ENCODE measurements at regions not wholly inside any gene's neighbourhood (a gene's known extent, or its start where the extent isn't known, plus 50 kb on each side); places are given as distances from the start of the nearest gene placed in this dataset.

GRCh38 chr5:174850565-174851169, 126.3 kb downstream of the MSX2 start:
- Histone ChIP-seq H3K4me3 (ENCODE audit: low read depth, low read length, poor library complexity, severe bottlenecking) (no peak overlapping the region), H3K79me2 (ENCODE audit: insufficient read depth, low read depth, low read length) (no peaks in the 10 kb centered on the region), H4K20me1 (ENCODE audit: insufficient read depth, low read length) (no peaks in the 10 kb centered on the region), H3K4me1 (ENCODE audit: insufficient read depth, low read length, poor library complexity, severe bottlenecking) (no peaks in the 10 kb centered on the region), H3K27ac (ENCODE audit: low read depth, low read length, poor library complexity, severe bottlenecking) (no peak overlapping the region), H3K36me3 (ENCODE audit: insufficient read depth, low read length) (no peaks in the 10 kb centered on the region), H3K4me2 (ENCODE audit: low read length) (no peak overlapping the region), H3K9me2 (ENCODE audit: insufficient read depth, low read length) (no peaks in the 10 kb centered on the region), H3K9me3 (ENCODE audit: low read length) (no peaks in the 10 kb centered on the region), H2AFZ (ENCODE audit: low read length) (no peak overlapping the region)
- TF ChIP-seq EZH2phosphoT487 (IDR thresholded peaks at IDR 0.05; ENCODE audit: borderline replicate concordance, low read depth, low read length) (no peak), CTCF (conservative IDR thresholded peaks at IDR 0.05; ENCODE audit: low read length) (no peak)
- ChIA-PET POLR2A (interaction anchor here (0.7 kb wide), 1 partner anchor 73 kb away, joined by 3 read pairs; no protein-coding TSS in a partner anchor), CTCF (ENCODE audit: unreplicated experiment) (no interaction called here)
- intact Hi-C loops (cut with micrococcal nuclease; ENCODE audit: unreplicated experiment) = no loop called here
- no peak for DNase-seq (ENCODE audit: low spot score)
- BruUV-seq (replicated peaks) = no TSS peak

DNA sequence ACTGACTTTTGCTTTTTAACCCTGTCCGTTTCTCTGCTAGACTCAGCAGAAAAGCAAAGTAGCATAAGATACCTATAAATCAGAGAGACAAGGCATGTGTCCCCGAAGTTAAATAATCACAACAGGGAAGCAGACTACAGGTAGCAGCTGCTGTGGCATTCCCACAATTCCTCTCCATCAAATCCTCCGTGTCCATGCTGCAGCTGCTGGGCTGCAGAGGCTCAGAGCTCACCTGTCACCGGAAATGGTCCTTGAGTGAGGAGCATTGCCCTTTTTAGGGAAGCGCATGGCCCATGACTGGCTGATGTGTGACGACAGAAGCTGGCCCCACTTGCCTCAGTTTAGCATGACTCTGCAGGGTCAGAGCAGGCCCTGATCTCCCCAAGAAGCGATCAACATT, 125.0 kb downstream of the MSX2 start:
- no TSS peak for BruUV-seq (replicated peaks)
- intact Hi-C loops (cut with micrococcal nuclease; ENCODE audit: unreplicated experiment) = no loop called here
- Histone ChIP-seq H4K20me1 (ENCODE audit: insufficient read depth, low read length) (no peaks in the 10 kb centered on the region), H2AFZ (ENCODE audit: low read length) (no peak overlapping the region), H3K9me2 (ENCODE audit: insufficient read depth, low read length) (no peaks in the 10 kb centered on the region), H3K4me2 (ENCODE audit: low read length) (no peak overlapping the region), H3K79me2 (ENCODE audit: insufficient read depth, low read depth, low read length) (no peaks in the 10 kb centered on the region), H3K9me3 (ENCODE audit: low read length) (no peaks in the 10 kb centered on the region), H3K36me3 (ENCODE audit: insufficient read depth, low read length) (no peaks in the 10 kb centered on the region), H3K27ac (ENCODE audit: low read depth, low read length, poor library complexity, severe bottlenecking) (no peak overlapping the region), H3K4me3 (ENCODE audit: low read depth, low read length, poor library complexity, severe bottlenecking) (no peak overlapping the region), H3K4me1 (ENCODE audit: insufficient read depth, low read length, poor library complexity, severe bottlenecking) (no peaks in the 10 kb centered on the region)
- POLR2A ChIA-PET = interaction anchor here (0.6 kb wide), 1 partner anchor 20 kb away, joined by 7 read pairs; no protein-coding TSS in a partner anchor
- no peak for TF ChIP-seq EZH2phosphoT487 (IDR thresholded peaks at IDR 0.05; ENCODE audit: borderline replicate concordance, low read depth, low read length)
- no peak for TF ChIP-seq CTCF (conservative IDR thresholded peaks at IDR 0.05; ENCODE audit: low read length)
- CTCF ChIA-PET (ENCODE audit: unreplicated experiment) = no interaction called here
- DNase-seq (ENCODE audit: low spot score) = no peak

DNA sequence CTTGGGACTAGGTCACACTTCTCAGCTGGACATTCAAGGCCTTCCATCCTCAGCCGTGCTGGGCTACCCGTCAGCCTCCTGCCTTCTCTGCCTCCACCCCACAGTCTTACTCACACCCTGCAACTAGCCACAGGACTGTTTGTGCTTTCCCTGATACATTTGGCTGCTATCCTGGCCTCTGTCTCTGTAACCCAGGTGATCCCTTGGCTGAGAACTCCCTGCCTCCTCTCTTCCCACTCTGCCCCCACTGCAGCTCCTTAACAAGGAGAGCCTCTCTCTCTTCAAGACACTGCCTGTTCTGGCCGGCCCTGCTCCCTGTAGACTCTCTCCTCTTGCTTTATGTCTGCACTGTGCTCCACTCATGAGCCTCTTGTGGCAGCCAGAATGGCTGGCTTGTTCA, 120.6 kb downstream of the MSX2 start:
- BruUV-seq (replicated peaks) = no TSS peak
- no peak overlapping the region for H3K27ac ChIP-seq (ENCODE audit: low read depth, low read length, poor library complexity, severe bottlenecking)
- H3K4me2 ChIP-seq (ENCODE audit: low read length) = no peak overlapping the region
- POLR2A ChIA-PET = no interaction called here
- intact Hi-C loops (cut with micrococcal nuclease; ENCODE audit: unreplicated experiment) = no loop called here
- H3K9me2 ChIP-seq (ENCODE audit: insufficient read depth, low read length) = no peaks in the 10 kb centered on the region
- H2AFZ ChIP-seq (ENCODE audit: low read length) = no peak overlapping the region
- no peaks in the 10 kb centered on the region for H3K4me1 ChIP-seq (ENCODE audit: insufficient read depth, low read length, poor library complexity, severe bottlenecking)
- H3K36me3 ChIP-seq (ENCODE audit: insufficient read depth, low read length) = no peaks in the 10 kb centered on the region
- H3K9me3 ChIP-seq (ENCODE audit: low read length) = no peaks in the 10 kb centered on the region
- no peak for DNase-seq (ENCODE audit: low spot score)
- no peaks in the 10 kb centered on the region for H4K20me1 ChIP-seq (ENCODE audit: insufficient read depth, low read length)
- H3K79me2 ChIP-seq (ENCODE audit: insufficient read depth, low read depth, low read length) = no peaks in the 10 kb centered on the region
- no peak overlapping the region for H3K4me3 ChIP-seq (ENCODE audit: low read depth, low read length, poor library complexity, severe bottlenecking)
- TF ChIP-seq EZH2phosphoT487 (IDR thresholded peaks at IDR 0.05; ENCODE audit: borderline replicate concordance, low read depth, low read length) (no peak), CTCF (conservative IDR thresholded peaks at IDR 0.05; ENCODE audit: low read length) (no peak)
- CTCF ChIA-PET (ENCODE audit: unreplicated experiment) = no interaction called here
